ENCODE measurements at regions not wholly inside any gene's neighbourhood (a gene's known extent, or its start where the extent isn't known, plus 50 kb on each side); places are given as distances from the start of the nearest gene placed in this dataset.
A peak's percentile ranks its signal among the peaks of the same experiment; 100 is the strongest.
"Not testable (repeated sequence)": the region's sequence is repeated elsewhere in the genome, so short reads cannot be mapped to it uniquely, and the experiment has no call there.

- ATAC-seq (no peak), DNase-seq (no peak)
- Histone ChIP-seq H3K4me1 (ENCODE audit: control insufficient read depth, insufficient read depth, low read length) (no peaks in the 10 kb centered on the region), H3K9me3 (ENCODE audit: control insufficient read depth, low read length) (no peaks in the 10 kb centered on the region), H3K4me3 (ENCODE audit: low read length) (no peak overlapping the region), H3K27ac (ENCODE audit: low read length) (no peak overlapping the region), H3K27me3 (ENCODE audit: control insufficient read depth, insufficient read depth) (no peaks in the 10 kb centered on the region)
- WGBS, result 89% methylated on average over 5 of the region's 5 CpGs
- intact Hi-C loops (cut with DNase I), result no loop called here
Observed at GRCh38 chr4:154983714-154984113, 202.6 kb downstream of the RBM46 start.

GRCh38 chr4:154984148-154984547 lies 203.1 kb downstream of the RBM46 start:
- no peaks in the 10 kb centered on the region for H3K27me3 ChIP-seq (ENCODE audit: control insufficient read depth, insufficient read depth)
- 86% methylated on average over 4 of the region's 4 CpGs for WGBS
- ATAC-seq (no peak), DNase-seq (no peak)
- intact Hi-C loops (cut with DNase I), result no loop called here
- H3K4me3 ChIP-seq (ENCODE audit: low read length), result no peak overlapping the region
- no peak overlapping the region for H3K27ac ChIP-seq (ENCODE audit: low read length)
- no peaks in the 10 kb centered on the region for H3K9me3 ChIP-seq (ENCODE audit: control insufficient read depth, low read length)
- no peaks in the 10 kb centered on the region for H3K4me1 ChIP-seq (ENCODE audit: control insufficient read depth, insufficient read depth, low read length)

GRCh38 chr4:154984616-154985015 lies 203.5 kb downstream of the RBM46 start:
- ATAC-seq (no peak), DNase-seq (no peak)
- 82% methylated on average over 1 of the region's 1 CpG for WGBS
- intact Hi-C loops (cut with DNase I), result no loop called here
- H3K4me3 ChIP-seq (ENCODE audit: low read length), result no peak overlapping the region
- H3K9me3 ChIP-seq (ENCODE audit: control insufficient read depth, low read length), result no peaks in the 10 kb centered on the region
- no peaks in the 10 kb centered on the region for H3K27me3 ChIP-seq (ENCODE audit: control insufficient read depth, insufficient read depth)
- no peaks in the 10 kb centered on the region for H3K4me1 ChIP-seq (ENCODE audit: control insufficient read depth, insufficient read depth, low read length)
- no peak overlapping the region for H3K27ac ChIP-seq (ENCODE audit: low read length)

GRCh38 chr4:154985673-154986072 lies 204.6 kb downstream of the RBM46 start:
- Histone ChIP-seq H3K27me3 (ENCODE audit: control insufficient read depth, insufficient read depth) (no peaks in the 10 kb centered on the region), H3K27ac (ENCODE audit: low read length) (no peak overlapping the region), H3K4me3 (ENCODE audit: low read length) (no peak overlapping the region), H3K4me1 (ENCODE audit: control insufficient read depth, insufficient read depth, low read length) (no peaks in the 10 kb centered on the region), H3K9me3 (ENCODE audit: control insufficient read depth, low read length) (no peaks in the 10 kb centered on the region)
- 72% methylated on average over 5 of the region's 5 CpGs for whole genome bisulfite sequencing
- ATAC-seq, result no peak
- intact Hi-C loops (cut with DNase I), result no loop called here
- DNase-seq, result no peak

- H3K4me1 ChIP-seq (ENCODE audit: control insufficient read depth, insufficient read depth, low read length), result no peaks in the 10 kb centered on the region
- WGBS, result 70% methylated on average over 3 of the region's 3 CpGs
- H3K27ac ChIP-seq (ENCODE audit: low read length), result no peak overlapping the region
- no peak for ATAC-seq
- intact Hi-C loops (cut with DNase I), result no loop called here
- no peaks in the 10 kb centered on the region for H3K27me3 ChIP-seq (ENCODE audit: control insufficient read depth, insufficient read depth)
- no peaks in the 10 kb centered on the region for H3K9me3 ChIP-seq (ENCODE audit: control insufficient read depth, low read length)
- no peak for DNase-seq
- no peak overlapping the region for H3K4me3 ChIP-seq (ENCODE audit: low read length)
Observed at GRCh38 chr4:154988511-154988910, 207.4 kb downstream of the RBM46 start.

GRCh38 chr4:154989511-154989910 lies 208.4 kb downstream of the RBM46 start:
- DNase-seq, result no peak
- no peaks in the 10 kb centered on the region for H3K27me3 ChIP-seq (ENCODE audit: control insufficient read depth, insufficient read depth)
- H3K4me3 ChIP-seq (ENCODE audit: low read length), result no peak overlapping the region
- intact Hi-C loops (cut with DNase I), result no loop called here
- no peaks in the 10 kb centered on the region for H3K9me3 ChIP-seq (ENCODE audit: control insufficient read depth, low read length)
- H3K4me1 ChIP-seq (ENCODE audit: control insufficient read depth, insufficient read depth, low read length), result no peaks in the 10 kb centered on the region
- no peak for ATAC-seq
- H3K27ac ChIP-seq (ENCODE audit: low read length), result no peak overlapping the region
- WGBS, result 69% methylated on average over 6 of the region's 6 CpGs

GRCh38 chr4:154997866-154998265 lies 210.6 kb upstream of the NPY2R start:
- ATAC-seq; H3K9me3 ChIP-seq (ENCODE audit: control insufficient read depth, low read length); H3K4me3 ChIP-seq (ENCODE audit: low read length); H3K27ac ChIP-seq (ENCODE audit: low read length); H3K4me1 ChIP-seq (ENCODE audit: control insufficient read depth, insufficient read depth, low read length); intact Hi-C loops (cut with DNase I); H3K27me3 ChIP-seq (ENCODE audit: control insufficient read depth, insufficient read depth); DNase-seq: not testable (repeated sequence)
- 69% methylated on average over 5 of the region's 5 CpGs for WGBS

GRCh38 chr4:154998284-154998683 lies 210.2 kb upstream of the NPY2R start:
- no peak overlapping the region for H3K27ac ChIP-seq (ENCODE audit: low read length)
- ATAC-seq, result peak; percentile 57 to 72
- no peak overlapping the region for H3K4me3 ChIP-seq (ENCODE audit: low read length)
- H3K9me3 ChIP-seq (ENCODE audit: control insufficient read depth, low read length), result no peaks in the 10 kb centered on the region
- H3K4me1 ChIP-seq (ENCODE audit: control insufficient read depth, insufficient read depth, low read length), result no peaks in the 10 kb centered on the region
- DNase-seq, result no peak
- intact Hi-C loops (cut with DNase I), result no loop called here
- WGBS, result 76% methylated on average over 3 of the region's 3 CpGs
- H3K27me3 ChIP-seq (ENCODE audit: control insufficient read depth, insufficient read depth), result no peaks in the 10 kb centered on the region

GRCh38 chr4:154998773-154999172 lies 209.7 kb upstream of the NPY2R start:
- ATAC-seq (no peak), DNase-seq (no peak)
- Histone ChIP-seq H3K4me1 (ENCODE audit: control insufficient read depth, insufficient read depth, low read length) (no peaks in the 10 kb centered on the region), H3K27ac (ENCODE audit: low read length) (no peak overlapping the region), H3K9me3 (ENCODE audit: control insufficient read depth, low read length) (no peaks in the 10 kb centered on the region), H3K4me3 (ENCODE audit: low read length) (no peak overlapping the region), H3K27me3 (ENCODE audit: control insufficient read depth, insufficient read depth) (no peaks in the 10 kb centered on the region)
- intact Hi-C loops (cut with DNase I), result no loop called here
- WGBS, result 80% methylated on average over 1 of the region's 1 CpG

GRCh38 chr4:154999950-155000578 lies 208.4 kb upstream of the NPY2R start:
- Histone ChIP-seq H3K4me1 (ENCODE audit: control insufficient read depth, insufficient read depth, low read length) (no peaks in the 10 kb centered on the region), H3K27ac (ENCODE audit: low read length) (no peak overlapping the region), H3K9me3 (ENCODE audit: control insufficient read depth, low read length) (no peaks in the 10 kb centered on the region), H3K4me3 (ENCODE audit: low read length) (no peak overlapping the region), H3K27me3 (ENCODE audit: control insufficient read depth, insufficient read depth) (no peaks in the 10 kb centered on the region)
- intact Hi-C loops (cut with DNase I), result no loop called here
- ATAC-seq (no peak), DNase-seq (no peak)
- WGBS, result 81% methylated on average over 3 of the region's 3 CpGs

- Histone ChIP-seq H3K4me1 (ENCODE audit: control insufficient read depth, insufficient read depth, low read length) (no peaks in the 10 kb centered on the region), H3K4me3 (ENCODE audit: low read length) (no peak overlapping the region), H3K9me3 (ENCODE audit: control insufficient read depth, low read length) (no peaks in the 10 kb centered on the region), H3K27me3 (ENCODE audit: control insufficient read depth, insufficient read depth) (no peaks in the 10 kb centered on the region), H3K27ac (ENCODE audit: low read length) (no peak overlapping the region)
- 94% methylated on average over 2 of the region's 2 CpGs for WGBS
- intact Hi-C loops (cut with DNase I), result no loop called here
- ATAC-seq (no peak), DNase-seq (no peak)
Observed at GRCh38 chr4:155001251-155001650, 207.2 kb upstream of the NPY2R start.

Measured in right cardiac atrium (tissue), 5 donors.